ENCODE measurements at regions not wholly inside any gene's neighbourhood (a gene's known extent, or its start where the extent isn't known, plus 50 kb on each side); places are given as distances from the start of the nearest gene placed in this dataset.
"Not testable (repeated sequence)": the region's sequence is repeated elsewhere in the genome, so short reads cannot be mapped to it uniquely, and the experiment has no call there.

- H3K27me3 ChIP-seq (ENCODE audit: low read length), result no peaks in the 10 kb centered on the region
- no peak overlapping the region for H2AFZ ChIP-seq (ENCODE audit: low read depth, low read length, severe bottlenecking)
- no peaks in the 10 kb centered on the region for H3K9me3 ChIP-seq (ENCODE audit: insufficient read depth, low read length)
- TF ChIP-seq CTCF (IDR thresholded peaks at IDR 0.05; ENCODE audit: insufficient read depth, low read length, poor library complexity, severe bottlenecking) (no peak), EZH2phosphoT487 (conservative IDR thresholded peaks at IDR 0.05; ENCODE audit: low read length) (no peak)
- H3K36me3 ChIP-seq (ENCODE audit: low read length), result no peaks in the 10 kb centered on the region
- H3F3A ChIP-seq (ENCODE audit: insufficient read depth), result no peaks in the 10 kb centered on the region
- H3K9me2 ChIP-seq (replicated peaks; ENCODE audit: insufficient read depth, low read length), result no peaks in the 10 kb centered on the region
- H3K4me3 ChIP-seq (ENCODE audit: insufficient read depth, low read length, poor library complexity, severe bottlenecking), result no peak overlapping the region
- no peaks in the 10 kb centered on the region; the same call in 1 of the 2 replicates for H4K20me1 ChIP-seq (ENCODE audit: low read depth, low read length)
- no peaks in the 10 kb centered on the region for H3K79me2 ChIP-seq (ENCODE audit: insufficient read depth, low read length)
- H3K4me2 ChIP-seq (ENCODE audit: low read depth, low read length, poor library complexity, severe bottlenecking), result no peak overlapping the region
- no peak overlapping the region for H3K27ac ChIP-seq (ENCODE audit: low read depth, low read length)
- no peak overlapping the region for H3K9ac ChIP-seq (ENCODE audit: low read length)
Observed at GRCh38 chr5:44150075-44150723, 239.0 kb downstream of the FGF10 start.

- H3K27ac ChIP-seq (ENCODE audit: low read depth, low read length); H4K20me1 ChIP-seq (ENCODE audit: low read depth, low read length); H3F3A ChIP-seq (ENCODE audit: insufficient read depth); H3K9me2 ChIP-seq (replicated peaks; ENCODE audit: insufficient read depth, low read length); H3K9me3 ChIP-seq (ENCODE audit: insufficient read depth, low read length); H3K9ac ChIP-seq (ENCODE audit: low read length); H2AFZ ChIP-seq (ENCODE audit: low read depth, low read length, severe bottlenecking); H3K27me3 ChIP-seq (ENCODE audit: low read length); H3K4me3 ChIP-seq (ENCODE audit: insufficient read depth, low read length, poor library complexity, severe bottlenecking); H3K4me2 ChIP-seq (ENCODE audit: low read depth, low read length, poor library complexity, severe bottlenecking); H3K79me2 ChIP-seq (ENCODE audit: insufficient read depth, low read length); H3K36me3 ChIP-seq (ENCODE audit: low read length): not testable (repeated sequence)
Observed at GRCh38 chr5:44117947-44118346, 271.3 kb downstream of the FGF10 start.

- not testable (repeated sequence) for H3K9me2 ChIP-seq (replicated peaks; ENCODE audit: insufficient read depth, low read length); H3K4me3 ChIP-seq (ENCODE audit: insufficient read depth, low read length, poor library complexity, severe bottlenecking); H3K9me3 ChIP-seq (ENCODE audit: insufficient read depth, low read length); H3K4me2 ChIP-seq (ENCODE audit: low read depth, low read length, poor library complexity, severe bottlenecking); H3K79me2 ChIP-seq (ENCODE audit: insufficient read depth, low read length); H3F3A ChIP-seq (ENCODE audit: insufficient read depth); H3K9ac ChIP-seq (ENCODE audit: low read length); H2AFZ ChIP-seq (ENCODE audit: low read depth, low read length, severe bottlenecking); H3K27ac ChIP-seq (ENCODE audit: low read depth, low read length); H3K27me3 ChIP-seq (ENCODE audit: low read length); H3K36me3 ChIP-seq (ENCODE audit: low read length); H4K20me1 ChIP-seq (ENCODE audit: low read depth, low read length)
Observed at GRCh38 chr5:44108232-44108631, 281.0 kb downstream of the FGF10 start.

- H3K79me2 ChIP-seq (ENCODE audit: insufficient read depth, low read length), result no peaks in the 10 kb centered on the region
- no peaks in the 10 kb centered on the region for H3K36me3 ChIP-seq (ENCODE audit: low read length)
- H3K4me2 ChIP-seq (ENCODE audit: low read depth, low read length, poor library complexity, severe bottlenecking), result no peak overlapping the region
- H3K4me3 ChIP-seq (ENCODE audit: insufficient read depth, low read length, poor library complexity, severe bottlenecking), result no peak overlapping the region
- peaks cover 4% of the 10 kb centered on the region; the same call in 1 of the 2 replicates for H4K20me1 ChIP-seq (ENCODE audit: low read depth, low read length)
- H3F3A ChIP-seq (ENCODE audit: insufficient read depth), result no peaks in the 10 kb centered on the region
- H3K9me2 ChIP-seq (replicated peaks; ENCODE audit: insufficient read depth, low read length), result no peaks in the 10 kb centered on the region
- H3K27me3 ChIP-seq (ENCODE audit: low read length), result no peaks in the 10 kb centered on the region
- H3K9me3 ChIP-seq (ENCODE audit: insufficient read depth, low read length), result no peaks in the 10 kb centered on the region
- TF ChIP-seq CTCF (IDR thresholded peaks at IDR 0.05; ENCODE audit: insufficient read depth, low read length, poor library complexity, severe bottlenecking) (no peak), EZH2phosphoT487 (conservative IDR thresholded peaks at IDR 0.05; ENCODE audit: low read length) (no peak)
- H2AFZ ChIP-seq (ENCODE audit: low read depth, low read length, severe bottlenecking), result no peak overlapping the region
- no peak overlapping the region for H3K9ac ChIP-seq (ENCODE audit: low read length)
- no peak overlapping the region for H3K27ac ChIP-seq (ENCODE audit: low read depth, low read length)
Observed at GRCh38 chr5:44099643-44100042, 289.6 kb downstream of the FGF10 start.

All from SU-DHL-6 (cell line).